ENCODE measurements at regions not wholly inside any gene's neighbourhood (a gene's known extent, or its start where the extent isn't known, plus 50 kb on each side); places are given as distances from the start of the nearest gene placed in this dataset.
"Not testable (repeated sequence)": the region's sequence is repeated elsewhere in the genome, so short reads cannot be mapped to it uniquely, and the experiment has no call there.

GRCh38 chr15:23787346-23788105 lies 100.4 kb upstream of the NDN start:
- Histone ChIP-seq H3K36me3 (replicated peaks; ENCODE audit: low read depth, low read length) (no peaks in the 10 kb centered on the region), H3K9ac (ENCODE audit: low read length) (no peak overlapping the region), H3K4me1 (ENCODE audit: low read length) (no peaks in the 10 kb centered on the region), H3K4me2 (ENCODE audit: low read length) (no peak overlapping the region), H3K4me3 (ENCODE audit: low read length) (no peak overlapping the region), H3K9me3 (ENCODE audit: insufficient read depth, low read length) (no peaks in the 10 kb centered on the region), H3K79me2 (ENCODE audit: low read length) (no peaks in the 10 kb centered on the region), H3K27me3 (ENCODE audit: low read depth, low read length) (no peaks in the 10 kb centered on the region), H3K27ac (ENCODE audit: low read length) (no peak overlapping the region), H2AFZ (ENCODE audit: low read depth, low read length) (no peak overlapping the region), H4K20me1 (ENCODE audit: insufficient read depth, low read length) (no peaks in the 10 kb centered on the region)
- no peak for TF ChIP-seq EZH2phosphoT487 (IDR thresholded peaks at IDR 0.05; ENCODE audit: low read depth)
- TF ChIP-seq, protein P1, sequence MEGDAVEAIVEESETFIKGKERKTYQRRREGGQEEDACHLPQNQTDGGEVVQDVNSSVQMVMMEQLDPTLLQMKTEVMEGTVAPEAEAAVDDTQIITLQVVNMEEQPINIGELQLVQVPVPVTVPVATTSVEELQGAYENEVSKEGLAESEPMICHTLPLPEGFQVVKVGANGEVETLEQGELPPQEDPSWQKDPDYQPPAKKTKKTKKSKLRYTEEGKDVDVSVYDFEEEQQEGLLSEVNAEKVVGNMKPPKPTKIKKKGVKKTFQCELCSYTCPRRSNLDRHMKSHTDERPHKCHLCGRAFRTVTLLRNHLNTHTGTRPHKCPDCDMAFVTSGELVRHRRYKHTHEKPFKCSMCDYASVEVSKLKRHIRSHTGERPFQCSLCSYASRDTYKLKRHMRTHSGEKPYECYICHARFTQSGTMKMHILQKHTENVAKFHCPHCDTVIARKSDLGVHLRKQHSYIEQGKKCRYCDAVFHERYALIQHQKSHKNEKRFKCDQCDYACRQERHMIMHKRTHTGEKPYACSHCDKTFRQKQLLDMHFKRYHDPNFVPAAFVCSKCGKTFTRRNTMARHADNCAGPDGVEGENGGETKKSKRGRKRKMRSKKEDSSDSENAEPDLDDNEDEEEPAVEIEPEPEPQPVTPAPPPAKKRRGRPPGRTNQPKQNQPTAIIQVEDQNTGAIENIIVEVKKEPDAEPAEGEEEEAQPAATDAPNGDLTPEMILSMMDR (IDR thresholded peaks at IDR 0.05; ENCODE audit: low read depth, low read length): no peak

GRCh38 chr15:23793191-23793680 lies 106.1 kb upstream of the NDN start:
- Histone ChIP-seq H3K36me3 (replicated peaks; ENCODE audit: low read depth, low read length) (no peaks in the 10 kb centered on the region), H3K9me3 (ENCODE audit: insufficient read depth, low read length) (no peaks in the 10 kb centered on the region; the same call in 1 of the 2 replicates), H3K27me3 (ENCODE audit: low read depth, low read length) (no peaks in the 10 kb centered on the region), H4K20me1 (ENCODE audit: insufficient read depth, low read length) (no peaks in the 10 kb centered on the region), H3K27ac (ENCODE audit: low read length) (no peak overlapping the region), H3K4me1 (ENCODE audit: low read length) (no peaks in the 10 kb centered on the region), H3K4me3 (ENCODE audit: low read length) (no peak overlapping the region), H3K9ac (ENCODE audit: low read length) (no peak overlapping the region), H2AFZ (ENCODE audit: low read depth, low read length) (no peak overlapping the region), H3K4me2 (ENCODE audit: low read length) (no peak overlapping the region), H3K79me2 (ENCODE audit: low read length) (no peaks in the 10 kb centered on the region)
- TF ChIP-seq, protein P1 (IDR thresholded peaks at IDR 0.05; ENCODE audit: low read depth, low read length): no peak
- TF ChIP-seq EZH2phosphoT487 (IDR thresholded peaks at IDR 0.05; ENCODE audit: low read depth): no peak

DNA sequence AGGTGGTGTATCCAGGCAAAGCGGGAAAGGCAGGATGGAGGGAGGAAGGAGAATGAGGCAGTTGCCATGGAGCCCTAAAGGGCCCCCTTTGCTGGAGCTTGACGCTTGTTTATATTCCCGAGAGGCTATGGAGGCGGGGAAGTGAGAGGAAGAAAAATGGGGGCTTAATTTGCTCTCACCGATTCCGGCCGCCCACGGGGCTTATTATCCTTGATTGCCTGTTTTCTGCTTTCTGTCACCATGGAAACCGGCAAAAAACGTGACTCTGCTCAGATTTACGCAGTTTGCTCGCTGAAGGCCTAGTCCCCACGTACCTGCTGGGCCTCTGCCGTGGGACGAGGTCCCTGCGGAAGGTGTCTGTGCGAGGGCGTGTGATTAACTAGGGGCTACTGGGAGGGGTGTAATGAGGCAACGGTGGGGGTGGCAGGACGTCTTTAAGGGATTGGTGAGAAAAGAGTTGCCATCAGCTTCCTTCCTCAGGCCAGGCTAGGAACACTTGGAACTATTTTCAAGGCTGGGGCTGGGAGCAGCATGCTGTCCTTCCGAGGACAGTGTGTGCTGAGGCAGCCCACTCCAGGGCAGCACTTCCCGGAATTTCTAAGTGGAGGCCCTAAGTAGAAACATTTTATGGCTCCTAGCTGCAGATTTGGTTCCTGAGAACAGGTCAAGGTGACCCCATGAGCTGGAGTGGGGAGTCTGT lies 110.8 kb upstream of the NDN start:
- no peaks in the 10 kb centered on the region for H3K36me3 ChIP-seq (replicated peaks; ENCODE audit: low read depth, low read length)
- TF ChIP-seq EZH2phosphoT487 (IDR thresholded peaks at IDR 0.05; ENCODE audit: low read depth): no peak
- TF ChIP-seq, protein P1 (IDR thresholded peaks at IDR 0.05; ENCODE audit: low read depth, low read length): no peak
- H3K4me3 ChIP-seq (ENCODE audit: low read length): no peak overlapping the region
- H2AFZ ChIP-seq (ENCODE audit: low read depth, low read length): no peak overlapping the region
- no peaks in the 10 kb centered on the region; the same call in 1 of the 2 replicates for H3K9me3 ChIP-seq (ENCODE audit: insufficient read depth, low read length)
- H3K27me3 ChIP-seq (ENCODE audit: low read depth, low read length): no peaks in the 10 kb centered on the region
- H3K4me2 ChIP-seq (ENCODE audit: low read length): no peak overlapping the region
- H3K27ac ChIP-seq (ENCODE audit: low read length): no peak overlapping the region
- no peaks in the 10 kb centered on the region for H3K4me1 ChIP-seq (ENCODE audit: low read length)
- no peaks in the 10 kb centered on the region for H3K79me2 ChIP-seq (ENCODE audit: low read length)
- no peak overlapping the region for H3K9ac ChIP-seq (ENCODE audit: low read length)
- no peaks in the 10 kb centered on the region for H4K20me1 ChIP-seq (ENCODE audit: insufficient read depth, low read length)

DNA sequence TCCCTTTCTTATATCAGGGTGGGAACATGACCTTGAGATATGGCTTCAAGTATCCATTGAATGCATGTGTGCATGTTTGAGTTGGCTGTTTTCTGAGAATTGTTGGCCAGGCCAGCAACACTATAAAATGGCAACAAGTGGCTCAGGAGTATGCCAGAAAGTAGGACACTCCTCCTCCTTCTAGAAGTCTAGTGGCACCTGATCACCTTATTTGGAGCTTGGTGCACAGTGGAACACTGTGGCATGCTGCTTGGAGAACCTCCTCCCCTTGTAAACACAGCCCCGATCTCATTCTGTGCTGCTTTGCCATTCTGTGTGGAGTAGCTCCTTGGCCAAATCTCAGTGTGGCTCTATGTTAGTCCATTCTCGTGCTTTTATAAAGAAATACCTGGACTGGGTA lies 114.8 kb upstream of the NDN start:
- TF ChIP-seq EZH2phosphoT487 (IDR thresholded peaks at IDR 0.05; ENCODE audit: low read depth): no peak
- TF ChIP-seq, protein P1 (IDR thresholded peaks at IDR 0.05; ENCODE audit: low read depth, low read length): no peak
- H3K79me2 ChIP-seq (ENCODE audit: low read length): no peaks in the 10 kb centered on the region
- H3K27me3 ChIP-seq (ENCODE audit: low read depth, low read length): no peaks in the 10 kb centered on the region
- no peak overlapping the region for H2AFZ ChIP-seq (ENCODE audit: low read depth, low read length)
- no peak overlapping the region for H3K9ac ChIP-seq (ENCODE audit: low read length)
- no peak overlapping the region for H3K27ac ChIP-seq (ENCODE audit: low read length)
- no peak overlapping the region for H3K4me3 ChIP-seq (ENCODE audit: low read length)
- no peaks in the 10 kb centered on the region for H4K20me1 ChIP-seq (ENCODE audit: insufficient read depth, low read length)
- 0 out of 2 replicates have a peak, but pooled peaks cover 3% of the 10 kb centered on the region for H3K9me3 ChIP-seq (ENCODE audit: insufficient read depth, low read length)
- no peaks in the 10 kb centered on the region for H3K36me3 ChIP-seq (replicated peaks; ENCODE audit: low read depth, low read length)
- H3K4me1 ChIP-seq (ENCODE audit: low read length): no peaks in the 10 kb centered on the region
- H3K4me2 ChIP-seq (ENCODE audit: low read length): no peak overlapping the region

GRCh38 chr15:23802896-23803435 lies 115.9 kb upstream of the NDN start:
- H3K4me1 ChIP-seq (ENCODE audit: low read length); H3K4me3 ChIP-seq (ENCODE audit: low read length); H3K79me2 ChIP-seq (ENCODE audit: low read length); H3K4me2 ChIP-seq (ENCODE audit: low read length); H3K9ac ChIP-seq (ENCODE audit: low read length); H2AFZ ChIP-seq (ENCODE audit: low read depth, low read length); H4K20me1 ChIP-seq (ENCODE audit: insufficient read depth, low read length); H3K36me3 ChIP-seq (replicated peaks; ENCODE audit: low read depth, low read length); H3K27me3 ChIP-seq (ENCODE audit: low read depth, low read length); H3K9me3 ChIP-seq (ENCODE audit: insufficient read depth, low read length); H3K27ac ChIP-seq (ENCODE audit: low read length): not testable (repeated sequence)
